Urinary bladder (tissue), 3 donors: ENCODE measurements at regions not wholly inside any gene's neighbourhood (a gene's known extent, or its start where the extent isn't known, plus 50 kb on each side); places are given as distances from the start of the nearest gene placed in this dataset.

Source experiments
- DNase-seq: peaks from one replicate; pipeline ENCODE4 v3.0.0-alpha.2; 2015; ENCODE audit errors: extremely low spot score
- H3K27ac ChIP-seq: one replicate; pipeline ENCODE4 v1.5.1; 2013; ENCODE audit warnings: low read depth, mild to moderate bottlenecking, moderate library complexity
- H3K36me3 ChIP-seq: one replicate; pipeline ENCODE4 v1.6.1; 2013; ENCODE audit warnings: mild to moderate bottlenecking, moderate library complexity; ENCODE audit not compliant: insufficient read depth
- H3K4me1 ChIP-seq: one replicate; pipeline ENCODE4 v1.6.1; 2013; ENCODE audit warnings: mild to moderate bottlenecking, moderate library complexity; ENCODE audit not compliant: insufficient read depth
- H3K4me3 ChIP-seq: one replicate; pipeline ENCODE4 v1.5.1; 2013; ENCODE audit warnings: low read depth, low read length
- WGBS: extraction: QIAGEN DNeasy Blood & Tissue Kit; methylation state at CpG from one replicate; pipeline ENCODE4 v1.1.7; 2013; 5-methylcytosine and 5-hydroxymethylcytosine counted together
- donor health status: healthy with polysubstance abuse.
- donor health status: healthy.

DNA sequence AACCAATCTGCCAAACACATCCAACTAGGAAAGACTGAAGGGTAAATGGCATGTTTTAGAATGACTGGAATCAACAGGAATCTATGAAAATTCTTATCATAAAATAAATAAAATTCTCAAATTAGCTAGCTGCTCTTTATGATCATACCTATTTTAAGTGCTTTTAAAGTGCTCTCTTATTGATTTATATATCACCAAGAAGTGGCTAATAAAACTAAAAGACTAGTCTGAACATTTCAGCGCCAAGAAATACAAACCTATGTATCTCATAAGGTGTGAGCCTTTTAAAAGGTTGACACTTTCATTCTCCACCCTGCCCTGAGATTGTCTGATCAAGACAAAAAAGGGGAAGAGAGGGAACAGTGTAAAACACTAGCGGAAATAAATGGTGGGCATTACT is 136.8 kb upstream of the ARHGAP42 start:
- no peaks in the 10 kb centered on the region for H3K36me3 ChIP-seq
- no peak overlapping the region for H3K27ac ChIP-seq
- WGBS, result 91% methylated on average over 2 of the region's 2 CpGs
- H3K4me1 ChIP-seq, result no peaks in the 10 kb centered on the region
- H3K4me3 ChIP-seq, result no peak overlapping the region
- DNase-seq, result no peak

DNA sequence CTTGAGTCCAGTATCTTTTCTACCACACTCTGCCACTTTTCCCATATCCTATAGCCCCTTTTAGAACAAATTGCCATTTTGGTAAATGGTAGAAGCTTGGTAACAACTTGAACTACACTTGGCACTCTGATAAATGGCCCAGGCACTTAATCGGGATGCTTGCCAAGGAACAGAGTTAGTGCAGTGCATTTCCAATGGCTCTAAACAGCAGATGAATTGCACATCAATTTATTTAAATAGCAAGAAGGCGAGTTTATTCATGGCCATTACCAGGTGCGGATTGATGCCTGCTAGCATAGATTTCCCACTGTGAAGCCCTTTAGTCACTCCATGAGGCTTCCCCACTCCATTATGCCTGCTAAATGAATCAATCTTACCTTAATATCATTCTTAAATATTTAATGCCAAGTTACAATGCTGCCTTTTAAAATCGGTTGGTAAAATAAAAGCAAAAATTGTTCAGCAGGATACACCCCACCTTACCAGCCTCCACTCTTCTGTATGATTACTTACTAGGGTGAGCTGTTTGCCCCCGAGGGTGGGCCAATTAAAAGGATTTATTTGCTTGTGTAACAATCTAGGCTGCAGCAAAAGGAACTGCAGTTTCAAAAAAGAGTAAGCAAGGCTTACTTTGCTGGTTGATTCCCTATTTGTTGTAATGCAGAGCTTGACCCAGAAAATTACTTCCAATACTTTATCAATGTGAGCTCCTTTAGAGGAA is 136.0 kb upstream of the ARHGAP42 start:
- DNase-seq, result no peak
- Histone ChIP-seq H3K4me3 (no peak overlapping the region), H3K4me1 (no peaks in the 10 kb centered on the region), H3K36me3 (no peaks in the 10 kb centered on the region), H3K27ac (no peak overlapping the region)
- WGBS, result 61% methylated on average over 5 of the region's 5 CpGs

DNA sequence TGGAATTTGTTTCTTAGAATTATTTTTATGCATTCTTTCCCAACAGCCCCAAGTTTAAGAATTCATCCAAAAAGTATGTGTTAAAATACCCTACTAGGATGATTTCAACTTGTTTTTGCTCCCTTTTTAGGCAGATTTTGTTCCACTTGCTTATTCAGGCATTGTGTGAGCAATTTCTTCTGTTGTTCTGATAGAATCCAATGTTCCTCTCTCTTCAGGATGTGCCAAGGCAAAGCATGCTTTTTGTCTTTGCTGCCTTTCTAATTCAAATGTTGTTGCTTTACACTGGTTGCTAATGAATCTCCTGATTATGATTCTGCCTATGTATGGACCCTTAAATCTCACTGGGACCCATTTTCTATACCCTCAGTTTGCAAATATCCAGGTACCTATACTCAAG is 131.2 kb upstream of the ARHGAP42 start:
- no peak overlapping the region for H3K27ac ChIP-seq
- no peak overlapping the region for H3K4me3 ChIP-seq
- H3K4me1 ChIP-seq, result no peaks in the 10 kb centered on the region
- DNase-seq, result no peak
- no peaks in the 10 kb centered on the region for H3K36me3 ChIP-seq

DNA sequence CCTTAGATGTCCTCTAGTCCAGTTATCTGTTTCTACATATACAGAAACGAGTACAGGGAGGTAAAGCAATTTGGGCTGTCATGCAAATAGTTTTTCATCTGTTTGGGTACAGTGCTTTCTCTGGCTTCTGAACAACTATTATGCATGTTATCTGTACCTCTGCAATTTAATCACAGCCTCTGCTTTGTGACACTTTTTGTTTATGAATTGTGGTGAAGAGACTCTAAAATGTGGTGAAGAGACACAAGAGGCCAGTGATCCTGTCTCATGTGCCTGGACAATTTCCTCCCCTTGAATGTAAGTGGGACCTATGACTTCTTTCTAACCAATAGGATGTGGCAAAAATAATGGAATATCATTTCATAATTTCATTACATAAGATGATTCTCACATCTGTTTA is 130.3 kb upstream of the ARHGAP42 start:
- no peaks in the 10 kb centered on the region for H3K4me1 ChIP-seq
- no peak overlapping the region for H3K4me3 ChIP-seq
- WGBS, result 52% methylated on average over 1 of the region's 1 CpG
- no peaks in the 10 kb centered on the region for H3K36me3 ChIP-seq
- no peak for DNase-seq
- H3K27ac ChIP-seq, result no peak overlapping the region

DNA sequence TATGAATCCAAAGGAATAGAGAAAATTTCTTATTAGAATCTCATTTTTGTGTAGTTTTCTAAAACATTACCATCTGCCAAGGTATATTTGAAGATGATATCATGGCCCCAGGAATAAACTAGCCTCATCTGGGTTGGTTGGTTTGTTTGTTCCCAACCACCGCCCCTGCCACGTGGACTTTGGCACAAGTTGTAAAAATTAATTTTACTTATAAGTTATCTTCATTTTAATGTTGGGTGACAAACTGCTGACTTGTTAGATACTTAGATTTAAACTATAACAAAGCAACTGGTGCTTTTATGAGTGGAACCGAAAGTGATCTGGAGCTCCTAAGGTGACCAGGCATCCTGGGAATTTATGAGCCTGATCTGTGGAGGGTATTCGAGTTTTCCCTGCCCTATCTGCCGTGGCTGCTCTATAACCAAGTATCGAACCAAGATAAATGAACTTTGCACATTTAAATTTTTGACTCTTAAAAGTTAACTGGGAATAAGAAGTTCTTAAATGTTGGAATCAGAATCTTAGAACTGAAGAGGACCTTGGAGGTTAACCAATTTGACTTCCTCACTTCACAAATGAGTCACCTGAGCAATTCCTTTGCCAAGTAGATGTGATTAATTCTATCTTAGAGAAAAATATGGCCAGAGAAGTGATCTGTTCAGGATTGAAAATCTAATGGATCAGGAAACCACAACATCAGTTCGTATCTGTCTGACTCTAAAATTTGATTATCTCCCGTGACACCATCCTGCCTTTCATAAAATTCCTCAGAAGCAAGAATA is 129.1 kb upstream of the ARHGAP42 start:
- no peaks in the 10 kb centered on the region for H3K4me1 ChIP-seq
- WGBS, result 70% methylated on average over 8 of the region's 8 CpGs
- DNase-seq, result no peak
- no peak overlapping the region for H3K4me3 ChIP-seq
- no peaks in the 10 kb centered on the region for H3K36me3 ChIP-seq
- H3K27ac ChIP-seq, result no peak overlapping the region

DNA sequence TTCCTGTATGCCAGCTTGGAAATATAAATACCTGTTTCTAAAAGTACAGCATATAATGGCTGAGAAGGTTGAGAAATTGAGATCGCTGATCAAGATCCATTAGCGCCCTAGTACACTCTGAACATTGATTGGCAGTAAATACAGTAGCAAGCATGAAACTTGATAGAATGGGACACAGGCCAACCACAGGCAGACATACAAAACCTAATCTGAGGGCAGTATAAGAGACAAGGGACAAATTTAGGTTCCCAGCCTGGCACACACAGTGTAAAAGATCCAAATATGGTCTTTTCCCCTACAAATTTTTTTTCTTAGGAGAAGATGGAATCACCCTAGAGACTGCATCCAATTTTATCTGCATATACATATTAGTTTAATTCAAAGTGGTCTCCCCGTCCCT is 126.5 kb upstream of the ARHGAP42 start:
- Histone ChIP-seq H3K27ac (no peak overlapping the region), H3K4me3 (no peak overlapping the region), H3K4me1 (no peaks in the 10 kb centered on the region), H3K36me3 (no peaks in the 10 kb centered on the region)
- no peak for DNase-seq
- WGBS, result 80% methylated on average over 3 of the region's 3 CpGs

DNA sequence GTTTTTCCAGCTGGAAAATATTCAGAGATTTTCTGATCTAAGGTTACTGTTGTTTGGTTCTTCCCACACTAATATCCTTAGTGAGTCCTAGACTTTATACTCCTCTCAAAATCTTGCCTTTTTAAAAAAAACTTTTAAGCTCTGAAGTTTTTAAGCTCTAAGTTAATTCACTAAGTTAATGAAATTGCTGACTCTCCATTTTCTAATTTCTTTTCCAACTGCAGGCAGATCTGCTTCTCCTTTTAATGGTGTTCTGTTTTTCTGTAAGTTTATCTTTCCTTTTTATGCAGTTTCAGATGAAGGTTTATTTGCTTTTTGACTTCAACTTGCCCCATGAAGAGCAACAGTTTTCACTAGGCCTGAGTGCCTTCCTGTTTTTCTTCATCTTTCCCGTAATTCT is 125.8 kb upstream of the ARHGAP42 start:
- no peak overlapping the region for H3K27ac ChIP-seq

DNA sequence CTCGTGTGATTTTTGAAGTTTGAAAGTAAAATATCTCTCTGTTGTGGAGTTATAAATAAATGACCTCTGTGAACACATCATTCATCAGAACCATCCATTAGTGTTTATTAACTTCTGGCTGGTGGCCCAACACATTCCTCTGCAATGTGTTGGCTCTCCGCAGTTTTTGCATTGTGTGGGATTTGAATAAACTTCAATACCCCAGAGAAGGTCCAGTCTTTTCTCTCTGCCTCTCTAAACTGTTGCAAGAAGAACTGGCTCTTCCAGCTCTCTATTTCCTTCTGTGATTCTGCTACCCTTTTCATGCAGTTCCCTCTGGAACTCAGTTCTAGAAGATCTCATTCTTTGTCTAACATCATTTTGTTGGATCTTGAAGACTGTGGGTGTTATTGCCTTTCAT is 125.0 kb upstream of the ARHGAP42 start:
- 14% methylated on average over 2 of the region's 2 CpGs for WGBS
- H3K4me3 ChIP-seq, result no peak overlapping the region
- DNase-seq, result no peak
- H3K4me1 ChIP-seq, result no peaks in the 10 kb centered on the region
- H3K36me3 ChIP-seq, result no peaks in the 10 kb centered on the region
- H3K27ac ChIP-seq, result no peak overlapping the region

More for the DNA sequence above, 125.8 kb upstream of the ARHGAP42 start:
- no peak for DNase-seq
- H3K4me3 ChIP-seq, result no peak overlapping the region
- H3K4me1 ChIP-seq, result no peaks in the 10 kb centered on the region
- no peaks in the 10 kb centered on the region for H3K36me3 ChIP-seq
- WGBS, result 31% methylated on average over 1 of the region's 1 CpG

DNA sequence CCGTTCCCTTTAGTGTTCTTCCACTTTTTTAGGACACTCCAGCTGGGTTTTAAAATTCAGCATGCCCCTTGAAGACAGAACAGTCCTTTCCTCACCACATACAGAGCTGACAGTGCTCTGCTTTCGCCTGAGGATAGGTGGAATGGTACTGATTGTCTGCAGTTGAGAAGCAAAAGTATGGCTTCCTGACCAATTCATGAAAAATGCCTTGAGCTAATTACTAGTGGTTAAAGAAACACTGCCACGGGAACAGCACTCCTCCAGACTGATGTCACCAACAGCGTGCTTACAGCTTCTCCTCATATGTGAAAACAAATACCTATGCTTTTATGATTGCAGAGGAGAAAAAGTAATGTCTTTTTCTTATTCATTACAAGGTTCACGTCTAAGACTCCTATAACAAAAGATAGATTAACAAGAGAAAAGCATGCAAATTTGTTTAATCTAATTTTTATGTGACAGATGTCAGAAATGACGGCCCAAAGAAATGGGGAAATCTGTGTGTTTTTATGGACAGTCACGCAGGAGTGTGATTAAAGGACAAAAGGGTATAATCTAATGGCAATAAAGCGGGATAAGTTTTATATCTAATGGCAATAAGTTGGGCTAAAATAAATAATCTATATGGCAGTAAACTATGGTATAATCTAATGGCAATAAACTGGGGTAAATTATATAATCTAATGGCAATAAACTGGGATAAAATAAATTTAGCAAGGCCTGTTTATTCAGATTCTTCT is 123.4 kb upstream of the ARHGAP42 start:
- no peaks in the 10 kb centered on the region for H3K4me1 ChIP-seq
- H3K4me3 ChIP-seq, result no peak overlapping the region
- 92% methylated on average over 8 of the region's 8 CpGs for WGBS
- H3K36me3 ChIP-seq, result no peaks in the 10 kb centered on the region
- DNase-seq, result no peak
- no peak overlapping the region for H3K27ac ChIP-seq

DNA sequence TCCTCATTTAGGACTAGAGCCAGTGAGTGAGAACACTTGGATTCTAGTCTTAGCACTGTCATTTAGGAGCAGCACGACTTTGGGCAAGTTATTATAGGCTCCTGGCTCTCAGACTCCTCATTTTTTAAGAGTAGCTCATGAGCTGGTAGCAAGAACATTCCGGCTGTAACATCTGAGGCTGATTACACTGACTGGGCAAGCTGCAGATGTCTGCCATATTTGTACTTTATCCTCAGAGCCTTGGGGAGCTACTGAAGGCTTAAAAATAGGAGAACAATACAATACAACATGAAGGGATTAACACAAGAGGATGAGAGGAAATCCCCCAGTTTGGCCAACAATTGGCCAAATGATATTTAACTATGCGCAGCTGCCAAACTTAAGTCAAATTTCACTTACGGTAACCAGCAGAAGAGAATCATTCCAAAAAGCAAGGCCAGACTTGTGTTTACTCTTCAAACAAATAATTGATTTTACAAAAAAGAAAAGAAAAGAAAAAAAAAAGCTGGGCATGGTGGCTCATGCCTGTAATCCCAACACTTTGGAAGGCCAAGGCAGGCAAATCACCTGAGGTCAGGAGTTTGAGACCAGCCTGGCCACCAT is 113.1 kb upstream of the ARHGAP42 start:
- 72% methylated on average over 4 of the region's 4 CpGs for WGBS
- DNase-seq, result no peak
- no peak overlapping the region for H3K27ac ChIP-seq
- no peaks in the 10 kb centered on the region for H3K36me3 ChIP-seq
- no peak overlapping the region for H3K4me3 ChIP-seq
- no peaks in the 10 kb centered on the region for H3K4me1 ChIP-seq

DNA sequence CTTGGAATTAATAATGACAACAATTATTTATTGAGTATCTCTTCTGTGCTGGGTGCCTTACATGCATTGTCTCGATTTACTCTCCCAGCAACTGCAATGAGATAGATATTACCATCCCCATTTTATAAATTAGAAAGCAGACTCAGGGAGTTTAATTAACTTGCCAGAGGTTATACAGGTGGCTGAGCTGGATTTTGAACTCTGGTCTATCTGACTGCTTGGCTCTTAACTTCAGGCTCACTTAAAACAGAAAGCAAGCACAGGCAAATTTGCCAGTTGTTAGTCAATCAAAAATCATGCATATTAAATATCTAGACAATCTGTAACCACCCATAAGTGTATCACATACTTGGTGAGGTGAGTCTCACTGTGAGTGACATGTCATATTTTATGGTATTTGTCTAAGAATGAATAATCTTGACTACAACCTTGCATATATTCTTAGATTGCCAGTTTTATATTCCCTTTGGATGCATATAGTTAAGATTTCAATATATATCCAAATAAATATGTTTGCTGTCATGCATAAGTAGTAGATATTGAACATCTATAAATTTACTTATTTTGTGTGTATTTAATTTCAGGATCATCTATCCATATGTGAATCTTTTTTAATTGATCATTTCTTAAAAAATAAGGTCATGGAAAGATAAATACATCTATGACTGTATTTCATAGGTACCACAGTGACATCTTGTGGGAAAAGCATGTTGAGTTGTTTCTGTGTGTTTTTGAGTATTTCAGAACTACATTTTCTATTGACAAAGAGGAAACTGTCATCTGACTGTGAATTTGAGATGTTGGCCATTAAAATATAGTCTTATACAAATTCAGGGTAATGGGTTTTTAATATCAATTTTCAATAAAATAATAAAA is 112.0 kb upstream of the ARHGAP42 start:
- Histone ChIP-seq H3K4me3 (no peak overlapping the region), H3K27ac (no peak overlapping the region), H3K36me3 (no peaks in the 10 kb centered on the region), H3K4me1 (no peaks in the 10 kb centered on the region)
- no peak for DNase-seq
- 90% methylated on average over 1 of the region's 1 CpG for WGBS

DNA sequence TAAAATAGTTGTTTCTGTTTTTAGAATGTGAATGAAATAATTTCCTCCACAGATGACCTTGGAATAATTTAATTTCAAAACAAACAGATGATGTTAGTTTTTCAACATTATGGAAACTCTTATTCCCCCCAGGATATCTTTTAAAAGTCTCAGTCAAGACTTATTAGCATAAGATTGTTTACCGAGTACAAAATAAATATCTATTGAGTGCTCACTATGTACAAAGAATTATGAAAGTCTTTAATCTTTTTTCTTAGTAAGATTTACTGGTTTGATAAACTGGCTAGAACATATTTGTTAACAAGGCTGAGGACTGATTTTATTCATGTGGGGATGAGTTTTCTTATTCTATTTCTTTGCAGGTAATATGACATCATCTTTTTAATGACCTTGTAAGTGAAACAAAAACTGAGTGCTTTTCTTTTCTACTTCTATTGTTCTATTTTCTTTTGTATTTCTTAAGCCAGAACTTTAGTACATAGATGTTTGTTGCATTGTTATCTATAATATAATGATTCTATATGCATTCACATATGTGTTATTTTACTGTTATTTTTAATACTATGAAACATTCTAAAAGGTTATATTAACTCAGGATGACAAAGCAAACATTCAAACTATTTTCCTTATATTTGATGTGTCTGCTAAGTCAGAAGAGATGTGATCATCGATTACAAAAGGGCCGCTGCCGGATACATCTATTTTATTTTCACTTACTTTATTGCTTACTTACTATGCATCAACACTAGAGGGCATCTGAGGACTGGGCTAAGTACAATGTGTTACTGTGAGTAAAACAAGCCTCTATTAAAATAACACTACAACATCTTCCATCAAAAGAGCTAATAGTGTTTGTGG is 111.0 kb upstream of the ARHGAP42 start:
- Histone ChIP-seq H3K36me3 (no peaks in the 10 kb centered on the region), H3K4me3 (no peak overlapping the region), H3K27ac (no peak overlapping the region), H3K4me1 (no peaks in the 10 kb centered on the region)
- 21% methylated on average over 4 of the region's 4 CpGs for WGBS
- DNase-seq, result no peak
